ENCODE measurements at regions not wholly inside any gene's neighbourhood (a gene's known extent, or its start where the extent isn't known, plus 50 kb on each side); places are given as distances from the start of the nearest gene placed in this dataset.
"Not testable (repeated sequence)": the region's sequence is repeated elsewhere in the genome, so short reads cannot be mapped to it uniquely, and the experiment has no call there.

GRCh38 chr4:67328393-67328792 lies 216.9 kb downstream of the CENPC start:
- no peak for DNase-seq

- DNase-seq = no peak
Observed at GRCh38 chr4:67328018-67328278, 217.4 kb downstream of the CENPC start.

- DNase-seq = peak; percentile 59
Observed at GRCh38 chr4:67327245-67328017, 217.9 kb downstream of the CENPC start.

- DNase-seq = no peak
Observed at GRCh38 chr4:67325791-67326190, 219.5 kb downstream of the CENPC start.

GRCh38 chr4:67320645-67321044 lies 224.7 kb downstream of the CENPC start:
- no peak for DNase-seq

- DNase-seq = not testable (repeated sequence)
Observed at GRCh38 chr4:67319607-67320006, 225.7 kb downstream of the CENPC start.

- DNase-seq = not testable (repeated sequence)
Observed at GRCh38 chr4:67300497-67301185, 244.7 kb downstream of the CENPC start.

- no peak for DNase-seq
Observed at GRCh38 chr4:67292636-67293035, 252.7 kb downstream of the CENPC start.

- no peak for DNase-seq
Observed at GRCh38 chr4:67292045-67292444, 253.3 kb downstream of the CENPC start.

- no peak for DNase-seq
Observed at GRCh38 chr4:67291644-67292043, 253.7 kb downstream of the CENPC start.

- DNase-seq = no peak
Observed at GRCh38 chr4:67288964-67289363, 256.3 kb downstream of the CENPC start.

GRCh38 chr4:67286724-67287123 lies 258.6 kb downstream of the CENPC start:
- no peak for DNase-seq

GRCh38 chr4:67282749-67283148 lies 262.6 kb downstream of the CENPC start:
- DNase-seq = no peak

GRCh38 chr4:67275179-67275750 lies 270.0 kb downstream of the CENPC start:
- no peak for DNase-seq

- DNase-seq = not testable (repeated sequence)
Observed at GRCh38 chr4:67274671-67275070, 270.6 kb downstream of the CENPC start.

- DNase-seq = no peak
Observed at GRCh38 chr4:67273666-67274065, 271.6 kb downstream of the CENPC start.

GRCh38 chr4:67261971-67262370 lies 283.3 kb downstream of the CENPC start:
- DNase-seq = no peak

- no peak for DNase-seq
Observed at GRCh38 chr4:67256388-67257043, 288.8 kb downstream of the CENPC start.

- DNase-seq = no peak
Observed at GRCh38 chr4:67250131-67250896, 295.0 kb downstream of the CENPC start.

- no peak for DNase-seq
Observed at GRCh38 chr4:67236788-67237187, 308.5 kb downstream of the CENPC start.

GRCh38 chr4:67236318-67236717 lies 309.0 kb downstream of the CENPC start:
- DNase-seq = no peak

- no peak for DNase-seq
Observed at GRCh38 chr4:67234296-67234695, 311.0 kb downstream of the CENPC start.

GRCh38 chr4:67229148-67229547 lies 316.2 kb downstream of the CENPC start:
- DNase-seq = no peak

All from CD4-positive, alpha-beta T cell treated with Interleukin-21 for 1 hour (primary cell).